Hindlimb muscle (tissue), 1 donor: ENCODE measurements at regions not wholly inside any gene's neighbourhood (a gene's known extent, or its start where the extent isn't known, plus 50 kb on each side); places are given as distances from the start of the nearest gene placed in this dataset.
"Not testable (repeated sequence)": the region's sequence is repeated elsewhere in the genome, so short reads cannot be mapped to it uniquely, and the experiment has no call there.

Experiments
- DNase-seq: peaks from one replicate; pipeline ENCODE4 v3.0.0-alpha.2; 2013

DNA sequence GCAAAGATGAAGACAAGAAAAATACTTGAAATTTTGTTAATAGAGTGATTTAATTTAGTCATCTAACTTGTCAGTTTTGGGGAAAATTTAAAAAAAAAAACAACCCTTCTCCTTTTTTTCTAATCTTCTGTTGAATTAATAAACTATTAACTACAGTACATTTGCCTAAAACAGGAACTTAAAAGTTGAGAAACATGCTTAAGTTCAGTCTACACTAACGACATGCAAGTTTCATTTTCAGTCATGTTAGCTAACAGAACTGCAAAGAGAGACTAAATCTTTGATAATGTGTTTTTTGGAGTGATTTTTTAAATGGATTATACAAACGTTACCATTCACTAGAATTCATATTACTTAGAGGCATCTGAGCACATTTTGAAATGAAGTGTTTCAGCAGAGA lies 71.9 kb upstream of the MBNL1 start:
- DNase-seq = no peak

DNA sequence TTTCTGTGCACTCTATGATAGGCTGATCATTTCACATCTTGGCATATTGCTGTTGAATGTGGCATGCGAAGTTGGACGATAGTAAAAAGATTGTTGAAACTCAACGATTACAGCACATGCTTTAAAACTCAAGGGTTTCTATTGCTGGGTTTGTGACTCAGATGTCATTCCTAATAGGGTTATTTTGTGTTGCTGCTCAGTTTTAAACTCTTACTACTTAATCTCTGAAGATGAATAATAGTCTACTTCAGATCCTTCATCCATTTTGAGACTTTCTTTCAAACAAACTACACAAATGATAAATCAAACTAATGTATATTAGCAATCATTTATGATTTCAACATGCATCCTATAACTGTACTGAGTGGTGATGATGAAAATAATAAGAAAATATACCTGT lies 71.3 kb upstream of the MBNL1 start:
- DNase-seq = no peak

DNA sequence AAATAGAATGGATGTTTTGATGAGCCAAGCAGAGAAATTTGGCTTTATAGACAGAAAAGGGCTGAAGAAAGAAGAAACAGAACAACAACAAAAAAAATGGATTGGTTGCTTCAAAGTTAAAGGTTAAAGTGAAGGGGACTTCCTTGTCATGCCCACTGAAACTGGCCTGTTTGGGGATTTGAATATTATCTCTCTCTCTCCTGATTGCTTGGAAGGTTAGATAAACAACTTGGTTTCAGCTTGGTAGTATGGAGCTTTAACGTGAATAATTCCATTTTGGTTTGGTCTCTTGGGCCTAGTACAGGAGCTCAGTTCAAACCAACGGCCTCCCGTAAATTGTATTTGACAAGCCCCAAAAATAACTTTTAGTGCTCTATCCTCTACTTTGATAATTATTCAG lies 70.8 kb upstream of the MBNL1 start:
- DNase-seq = no peak

DNA sequence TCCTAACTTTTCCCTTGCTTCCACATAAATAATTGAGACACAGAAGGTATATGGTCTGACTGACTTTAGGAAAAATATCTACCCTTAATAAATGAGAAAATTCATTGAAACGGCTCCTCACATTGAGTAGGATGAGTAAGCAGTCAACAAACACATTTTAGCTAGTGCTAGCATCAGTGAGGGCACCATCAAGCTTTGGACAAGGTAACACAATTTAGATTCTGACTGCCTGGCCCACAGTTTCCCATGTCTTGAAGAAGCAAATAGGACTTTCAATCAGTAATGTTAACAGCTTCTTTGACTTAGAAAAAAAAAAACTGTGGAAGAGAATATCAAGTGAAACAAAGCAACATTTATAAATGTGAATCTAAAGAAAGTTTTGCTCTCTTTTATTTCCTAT lies 70.1 kb upstream of the MBNL1 start:
- no peak for DNase-seq

DNA sequence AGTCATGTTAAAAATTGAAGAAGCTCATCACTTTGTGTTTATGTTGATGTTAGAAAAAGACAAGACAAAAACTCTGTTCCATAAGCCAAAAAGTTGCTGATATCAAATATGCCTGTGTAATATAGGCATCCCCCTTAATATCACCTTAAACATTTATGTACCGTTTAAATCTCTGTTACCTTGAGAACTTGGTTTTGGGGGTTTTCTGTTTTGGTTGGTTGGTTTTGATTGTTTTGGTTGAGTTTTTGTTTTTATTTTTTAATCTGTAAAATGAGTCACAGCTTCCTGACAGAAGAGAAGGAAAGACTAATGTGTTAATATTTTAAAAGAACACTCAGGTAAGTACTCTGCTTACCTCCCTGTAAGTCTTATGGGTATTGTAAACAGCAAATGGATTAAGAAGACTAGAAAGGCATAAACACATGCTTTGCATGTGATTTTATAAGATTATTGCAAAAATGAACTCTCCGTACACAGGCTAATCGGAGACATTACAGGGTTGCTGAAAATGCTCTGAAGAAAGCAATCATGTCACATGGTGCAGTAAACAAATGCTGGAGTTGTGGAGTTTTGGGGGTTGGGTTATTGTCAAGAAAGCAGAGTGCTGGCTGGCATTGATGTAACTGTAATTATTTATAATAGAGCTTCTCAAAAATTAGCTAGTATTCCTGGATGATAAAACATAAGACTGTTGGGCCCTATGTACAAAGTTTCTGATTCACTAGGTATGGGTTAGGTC lies 69.5 kb upstream of the MBNL1 start:
- no peak for DNase-seq

DNA sequence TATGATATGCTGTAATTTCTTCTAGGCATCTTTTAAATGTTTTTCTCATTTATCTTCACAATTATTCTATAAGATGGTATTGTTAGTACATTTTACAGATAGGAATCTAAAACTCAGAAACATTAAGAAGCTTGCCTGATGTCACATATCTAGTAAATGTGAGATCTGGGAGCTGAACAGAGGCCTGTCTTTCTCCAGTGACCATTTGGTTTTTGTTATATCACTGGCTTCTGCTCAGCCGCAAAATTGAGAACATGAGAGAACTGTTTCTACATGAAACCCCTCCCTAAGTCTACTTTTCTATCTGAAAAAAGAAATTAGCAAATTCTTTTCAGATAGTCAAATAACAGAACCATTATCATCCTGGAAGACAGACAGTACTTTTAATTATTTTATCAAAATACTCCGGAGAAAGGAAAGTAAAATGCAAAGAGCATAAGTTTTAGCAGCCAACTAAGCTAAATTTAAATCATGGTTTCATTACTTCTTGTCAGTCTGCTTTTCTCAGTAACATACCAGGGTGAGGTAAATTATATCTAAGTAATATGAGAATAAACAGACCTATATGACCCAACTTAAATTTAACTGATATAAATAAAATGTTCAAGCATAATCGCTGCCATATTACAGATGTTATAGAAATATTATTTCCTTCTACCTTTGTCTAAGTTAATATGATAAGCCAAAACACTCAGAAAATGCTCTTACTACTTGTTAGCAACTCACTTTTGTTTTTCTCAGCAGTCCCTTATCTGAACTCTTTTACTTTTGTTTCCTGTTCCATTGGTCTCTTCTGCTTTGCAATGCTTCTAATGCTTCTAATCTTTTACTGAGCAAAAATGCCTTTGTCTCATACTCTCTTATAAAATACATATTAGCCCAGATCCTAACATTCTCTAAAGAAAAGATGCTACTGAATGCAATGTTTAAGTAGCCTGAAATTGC lies 68.0 kb upstream of the MBNL1 start:
- DNase-seq = no peak

DNA sequence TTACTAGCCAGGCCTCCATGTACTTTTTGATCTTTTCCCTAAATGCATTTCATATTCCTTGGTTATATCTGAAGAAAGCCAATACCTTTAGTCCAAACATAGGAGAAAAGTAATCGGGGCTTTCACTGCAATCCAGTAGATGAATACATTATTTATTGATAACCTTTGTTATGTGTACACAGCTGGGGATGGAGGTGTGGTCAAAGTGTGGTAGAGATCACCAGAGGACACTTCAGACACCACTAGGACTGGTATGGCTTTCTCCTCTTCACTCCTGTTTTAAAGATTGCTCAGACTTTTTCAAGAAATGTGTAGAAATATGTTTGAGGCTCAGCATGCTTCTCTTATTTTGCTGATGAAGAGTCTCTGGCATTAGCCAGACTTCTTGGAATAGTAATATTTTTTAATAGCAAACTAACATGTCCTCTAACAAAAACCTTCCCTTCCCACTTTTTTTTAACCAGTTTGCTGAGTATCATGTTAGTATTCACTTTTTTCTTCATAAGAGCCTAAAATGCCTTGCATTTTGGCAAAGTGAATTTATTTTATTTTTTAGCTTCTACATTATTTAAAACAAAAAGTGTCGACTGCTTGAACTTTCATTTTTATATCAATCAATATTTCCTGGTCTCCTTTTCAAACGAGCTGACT lies 65.6 kb upstream of the MBNL1 start:
- DNase-seq = no peak

DNA sequence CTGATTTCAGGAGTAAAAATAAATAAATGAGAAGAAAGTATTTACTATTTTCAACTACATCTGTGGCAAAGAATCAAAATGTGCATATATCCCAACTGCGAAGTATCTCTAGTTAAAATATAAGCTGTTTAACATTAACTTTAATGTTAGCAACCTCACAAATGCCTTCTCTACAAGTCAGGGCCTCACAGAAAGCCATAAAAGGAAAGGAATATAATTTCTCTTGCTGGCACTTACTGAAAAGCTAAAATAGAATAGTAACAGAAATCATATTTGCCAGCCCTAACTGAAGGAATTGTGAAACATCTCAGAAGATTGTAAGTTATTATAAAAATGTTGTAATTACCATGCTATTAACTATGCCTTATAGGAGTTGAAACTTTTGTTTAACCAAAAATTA lies 65.1 kb upstream of the MBNL1 start:
- DNase-seq = no peak

DNA sequence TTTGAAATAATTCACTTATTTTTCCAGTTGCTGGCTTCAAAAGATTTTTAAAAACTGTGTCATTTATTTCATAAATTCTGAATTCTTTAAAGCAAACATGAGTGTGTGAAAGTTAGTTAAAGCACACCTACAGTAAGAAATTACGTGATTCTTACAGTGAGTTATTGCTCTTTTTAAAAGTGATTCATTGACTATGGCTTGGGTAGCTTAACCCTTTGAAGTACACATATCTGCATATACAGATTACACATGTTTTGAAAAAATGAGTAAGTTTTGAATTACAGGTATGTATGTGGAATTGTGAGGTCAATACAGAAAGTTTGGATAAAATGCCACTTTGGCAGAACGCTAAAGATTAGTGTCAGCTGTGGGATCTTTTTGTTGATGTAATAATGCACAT lies 64.5 kb upstream of the MBNL1 start:
- DNase-seq = no peak

DNA sequence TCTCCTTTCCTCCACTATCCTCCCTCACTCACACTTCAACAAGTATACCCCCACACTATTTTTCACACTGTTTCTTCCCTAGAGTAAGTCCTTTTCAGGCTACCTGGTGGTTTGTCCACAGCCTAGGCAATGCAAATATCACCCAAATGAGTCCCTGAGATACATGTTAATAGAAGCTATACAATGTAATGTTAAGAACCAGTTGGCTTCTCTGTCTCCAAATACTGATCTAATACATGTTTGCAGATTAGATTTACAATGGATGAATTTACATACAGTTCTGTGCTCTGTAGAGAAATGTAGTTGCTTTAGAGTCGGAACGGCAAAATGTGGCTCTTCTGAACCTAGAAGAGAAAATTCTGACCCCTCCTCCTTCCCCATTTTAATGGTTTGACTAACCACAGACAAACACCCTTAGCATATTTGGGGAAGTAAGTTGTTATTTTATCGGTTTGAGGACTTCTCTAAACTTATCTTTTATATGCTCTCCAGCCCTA lies 63.6 kb upstream of the MBNL1 start:
- DNase-seq = no peak

DNA sequence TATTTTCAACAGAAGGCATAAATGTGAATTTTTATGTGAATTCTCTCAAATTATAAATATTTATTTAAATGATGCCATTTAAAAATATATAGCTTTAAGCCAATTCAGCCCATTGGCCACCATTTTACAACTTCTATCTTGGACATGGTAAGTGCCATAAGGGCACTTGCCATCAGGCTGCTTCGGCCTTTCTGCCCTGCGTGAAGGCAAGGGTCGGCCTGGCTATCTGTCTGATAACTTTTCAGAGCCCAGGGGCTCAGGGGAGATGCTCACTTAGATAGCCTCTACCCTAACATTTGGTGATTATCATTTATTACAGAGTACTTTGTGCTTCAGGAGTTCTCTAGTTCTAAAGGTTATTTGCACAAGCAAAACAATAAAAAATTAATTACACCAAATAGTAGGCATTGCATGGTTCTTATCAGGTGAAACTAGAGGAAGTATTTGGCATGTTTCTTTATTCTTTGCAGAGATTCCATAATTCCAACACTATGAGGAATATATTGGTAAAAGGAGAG lies 62.4 kb upstream of the MBNL1 start:
- no peak for DNase-seq

DNA sequence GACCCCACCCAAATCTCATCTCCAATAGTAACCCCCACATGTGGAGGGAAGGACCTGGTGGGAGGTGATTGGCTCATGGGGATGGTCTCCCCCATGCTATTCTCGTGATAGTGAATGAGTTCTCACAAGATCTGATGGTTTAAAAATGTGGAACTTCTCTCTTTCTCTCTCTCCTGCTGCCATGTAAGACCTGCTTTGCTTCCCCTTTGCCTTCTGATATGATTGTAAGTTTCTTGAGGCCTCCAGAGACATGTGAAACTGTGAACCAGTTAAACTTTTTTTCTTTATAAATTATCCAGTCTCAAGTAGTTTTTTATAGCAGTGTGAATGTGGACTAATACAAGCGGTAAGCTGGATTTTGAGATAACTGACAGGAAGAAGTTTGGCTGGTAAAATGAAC lies 60.3 kb upstream of the MBNL1 start:
- no peak for DNase-seq

DNA sequence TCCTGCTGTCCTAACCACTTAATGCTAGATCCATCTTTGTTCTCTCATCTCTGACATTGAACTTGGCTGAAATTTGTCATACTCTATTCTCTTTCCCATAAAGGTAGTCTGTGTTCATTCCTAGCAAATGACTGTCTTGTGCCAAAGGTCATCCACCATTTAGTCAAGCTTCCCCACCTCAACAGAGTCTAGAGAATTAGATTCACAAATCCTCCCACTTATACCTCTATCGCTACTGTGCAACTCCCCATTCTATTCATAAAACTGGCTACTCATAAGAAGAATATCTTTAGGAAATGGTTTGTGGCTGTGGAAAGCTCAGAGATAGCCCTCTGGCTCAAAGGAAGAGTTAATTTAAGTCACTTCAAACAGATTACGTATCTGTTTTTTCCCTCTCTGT lies 59.7 kb upstream of the MBNL1 start:
- DNase-seq = no peak

DNA sequence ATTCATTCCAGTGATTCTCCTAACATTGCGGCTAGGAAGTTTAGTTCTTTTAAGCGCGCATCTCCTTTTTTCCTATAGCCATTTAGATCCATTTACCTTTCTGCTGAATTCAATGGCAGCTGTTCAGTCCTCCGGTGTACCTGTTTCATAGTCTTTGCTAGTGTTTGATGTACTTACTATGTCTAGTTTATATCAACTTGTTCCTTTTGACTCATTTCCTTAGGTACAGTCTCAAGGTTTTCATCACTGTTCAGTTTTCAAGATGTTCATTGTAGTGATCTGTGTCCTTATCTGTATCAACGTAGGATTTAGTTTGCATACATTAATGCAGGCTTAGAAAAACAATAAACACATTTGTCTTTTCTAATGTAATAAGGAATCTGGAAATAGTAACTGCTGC lies 59.0 kb upstream of the MBNL1 start:
- no peak for DNase-seq

DNA sequence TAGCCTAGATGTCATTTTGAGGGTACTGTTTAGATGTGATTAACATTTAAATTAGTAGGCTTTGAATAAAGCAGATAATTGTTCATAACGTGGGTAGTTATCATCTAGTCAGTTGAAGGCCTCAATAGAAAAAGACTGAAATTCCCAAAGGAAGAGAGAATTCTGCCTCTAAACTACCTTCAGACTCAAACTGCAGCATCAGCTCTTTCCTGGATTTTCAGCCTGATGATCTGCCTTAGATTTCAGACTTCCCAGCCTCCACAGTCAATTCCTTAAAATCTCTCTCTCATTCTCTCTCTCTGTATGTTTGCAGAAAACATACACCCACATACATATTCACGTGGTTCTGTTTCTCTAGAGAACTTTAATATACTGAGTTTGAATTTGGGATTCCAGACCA lies 58.0 kb upstream of the MBNL1 start:
- DNase-seq = no peak

DNA sequence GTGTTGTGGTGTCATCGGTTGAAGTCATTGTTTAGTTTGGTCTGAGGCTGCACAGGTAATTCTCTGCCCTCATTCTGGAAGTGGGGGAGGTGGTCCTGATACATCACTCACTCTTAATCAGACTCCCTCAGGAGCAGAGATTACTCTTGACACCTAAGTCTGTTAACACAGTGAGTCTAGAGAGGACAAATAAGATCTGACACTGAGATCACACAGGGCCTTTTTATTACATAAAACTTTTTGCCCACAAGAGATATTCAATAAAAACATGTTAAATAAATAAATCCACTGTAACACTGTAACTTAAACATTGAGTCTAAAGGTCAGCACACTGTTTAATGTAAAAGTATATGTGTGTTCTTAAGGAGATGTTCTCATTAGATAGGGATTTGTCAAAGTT lies 57.1 kb upstream of the MBNL1 start:
- DNase-seq = no peak

DNA sequence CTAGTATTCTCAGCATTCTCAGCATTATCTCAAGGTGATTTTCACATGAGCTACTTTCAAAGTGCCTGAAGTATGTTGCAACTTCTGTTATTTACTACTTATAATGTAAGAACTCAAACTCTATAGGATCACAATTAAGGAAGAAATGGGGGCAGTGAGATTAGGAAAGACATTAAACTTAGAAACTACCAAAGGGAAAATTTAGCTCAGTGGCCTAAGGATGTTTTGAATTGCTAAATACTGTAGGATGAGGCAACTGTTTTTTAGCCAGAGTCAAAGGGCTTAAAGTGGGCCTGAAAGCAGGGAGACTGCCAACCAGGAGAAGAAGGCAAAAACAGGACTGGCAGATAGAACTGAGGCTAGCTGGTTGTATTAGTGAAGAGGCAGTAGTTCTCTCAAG lies 55.5 kb upstream of the MBNL1 start:
- DNase-seq = no peak

DNA sequence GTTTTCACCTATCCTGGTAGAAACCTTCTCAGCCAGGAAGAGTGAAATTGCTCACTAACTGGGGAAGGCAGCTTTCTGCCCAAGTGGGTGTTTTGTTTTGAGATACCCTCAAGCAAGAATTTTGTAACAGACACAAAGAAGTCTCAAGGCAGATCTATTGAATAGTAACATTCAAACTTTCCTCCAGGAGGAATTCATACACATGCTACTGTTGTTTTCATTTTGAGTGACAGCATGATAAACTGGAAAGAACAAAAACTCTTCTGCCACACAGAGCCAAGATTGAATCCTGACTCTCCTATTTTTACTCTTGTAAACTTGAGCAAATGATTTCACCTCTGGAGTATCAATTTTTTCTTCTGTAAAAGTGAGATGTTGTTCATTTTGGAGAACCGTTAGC lies 54.8 kb upstream of the MBNL1 start:
- DNase-seq = no peak

DNA sequence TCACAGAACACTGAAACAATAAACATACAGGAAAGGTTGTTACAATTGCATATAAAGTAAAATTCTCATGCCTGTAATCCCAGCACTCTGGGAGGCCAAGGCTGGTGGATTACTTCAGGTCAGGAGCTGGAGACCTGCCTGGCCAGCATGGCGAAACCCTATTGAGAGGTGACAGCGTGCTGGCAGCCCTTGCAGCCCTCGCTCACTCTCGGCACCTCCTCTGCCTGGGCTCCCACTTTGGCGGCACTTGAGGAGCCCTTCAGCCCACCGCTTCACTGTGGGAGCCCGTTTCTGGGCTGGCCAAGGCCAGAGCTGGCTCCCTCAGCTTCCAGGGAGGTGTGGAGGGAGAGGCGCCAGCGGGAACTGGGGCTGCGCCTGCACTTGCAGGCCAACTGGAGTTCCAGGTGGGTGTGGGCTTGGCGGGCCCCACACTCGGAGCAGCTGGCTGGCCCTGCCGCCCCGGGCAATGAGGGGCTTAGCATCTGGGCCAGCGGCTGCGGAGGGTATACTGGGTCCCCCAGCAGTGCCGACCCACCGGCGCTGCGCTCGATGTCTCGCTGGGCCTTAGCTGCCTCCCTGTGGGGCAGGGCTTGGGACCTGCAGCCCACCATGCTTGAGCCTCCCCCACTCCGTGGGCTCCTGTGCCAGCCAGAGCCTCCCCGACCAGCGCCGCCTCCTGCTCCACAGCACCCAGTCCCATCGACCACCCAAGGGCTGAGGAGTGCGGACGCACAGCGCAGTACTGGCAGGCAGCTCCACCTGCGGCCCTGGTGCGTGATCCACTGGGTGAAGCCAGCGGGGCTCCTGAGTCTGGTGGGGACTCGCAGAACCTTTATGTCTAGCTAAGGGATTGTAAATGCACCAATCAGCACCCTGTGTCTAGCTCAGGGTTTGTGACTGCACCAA lies 51.5 kb upstream of the MBNL1 start:
- not testable (repeated sequence) for DNase-seq

DNA sequence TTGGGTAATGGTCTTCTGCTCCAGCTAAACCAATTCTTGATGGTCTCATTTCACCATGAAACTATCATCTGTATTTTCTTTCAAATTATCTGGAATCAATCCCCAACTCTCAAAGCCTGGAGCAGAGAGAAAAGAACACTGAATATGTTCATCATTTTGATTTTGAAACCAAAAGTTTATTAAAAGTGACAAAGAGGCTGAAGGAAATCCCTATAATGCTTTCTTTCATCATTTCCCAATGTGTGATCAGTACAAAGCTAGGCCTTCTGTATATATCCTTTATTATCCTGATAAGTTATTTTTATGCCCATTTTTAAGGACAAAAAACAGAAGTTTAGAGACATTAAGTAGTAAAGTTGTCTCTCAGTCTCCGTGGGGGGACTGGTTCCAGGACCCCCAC lies 50.1 kb upstream of the MBNL1 start:
- no peak for DNase-seq
